HG03025 (cell line): ENCODE measurements at regions not wholly inside any gene's neighbourhood (a gene's known extent, or its start where the extent isn't known, plus 50 kb on each side); places are given as distances from the start of the nearest gene placed in this dataset.

ENCODE experiments used
- ATAC-seq: cut with Tn5 transposase; IDR thresholded peaks from one replicate; pipeline ENCODE4 v1.9.1; 2021; ENCODE audit warnings: mild to moderate bottlenecking, moderate library complexity; ENCODE audit not compliant: unreplicated experiment, low FRiP score

GRCh38 chr10:88023676-88024075 is 160.3 kb downstream of the PTEN start:
- ATAC-seq = no peak

GRCh38 chr10:88026031-88026430 is 162.6 kb downstream of the PTEN start:
- ATAC-seq = no peak

- ATAC-seq = no peak
Measured at GRCh38 chr10:88027570-88027969, 164.1 kb downstream of the PTEN start.

GRCh38 chr10:88028072-88028471 is 164.6 kb downstream of the PTEN start:
- no peak for ATAC-seq

GRCh38 chr10:88028654-88029053 is 165.2 kb downstream of the PTEN start:
- ATAC-seq = no peak

GRCh38 chr10:88032566-88032965 is 169.1 kb downstream of the PTEN start:
- ATAC-seq = no peak

GRCh38 chr10:88033385-88033784 is 170.0 kb downstream of the PTEN start:
- ATAC-seq = no peak

- no peak for ATAC-seq
Measured at GRCh38 chr10:88033793-88034192, 170.4 kb downstream of the PTEN start.

GRCh38 chr10:88036126-88036525 is 172.7 kb downstream of the PTEN start:
- no peak for ATAC-seq

GRCh38 chr10:88037623-88038022 is 174.2 kb downstream of the PTEN start:
- ATAC-seq = no peak

GRCh38 chr10:88038268-88038667 is 174.8 kb downstream of the PTEN start:
- ATAC-seq = no peak

GRCh38 chr10:88039496-88040200 is 176.2 kb downstream of the PTEN start:
- ATAC-seq = no peak

- no peak for ATAC-seq
Measured at GRCh38 chr10:88041243-88042159, 178.1 kb downstream of the PTEN start.

GRCh38 chr10:88042160-88043100 is 179.0 kb downstream of the PTEN start:
- ATAC-seq = no peak

GRCh38 chr10:88045096-88045495 is 181.7 kb downstream of the PTEN start:
- ATAC-seq = no peak

- ATAC-seq = no peak
Measured at GRCh38 chr10:88045656-88046415, 182.4 kb downstream of the PTEN start.

- ATAC-seq = no peak
Measured at GRCh38 chr10:88047579-88047978, 184.2 kb downstream of the PTEN start.

GRCh38 chr10:88048312-88048711 is 184.9 kb downstream of the PTEN start:
- no peak for ATAC-seq

GRCh38 chr10:88049204-88049603 is 185.8 kb downstream of the PTEN start:
- ATAC-seq = no peak

- no peak for ATAC-seq
Measured at GRCh38 chr10:88057720-88058119, 194.3 kb downstream of the PTEN start.
